ENCODE measurements at regions not wholly inside any gene's neighbourhood (a gene's known extent, or its start where the extent isn't known, plus 50 kb on each side); places are given as distances from the start of the nearest gene placed in this dataset.
"Not testable (repeated sequence)": the region's sequence is repeated elsewhere in the genome, so short reads cannot be mapped to it uniquely, and the experiment has no call there.

- no peak for DNase-seq
Observed at GRCh38 chrX:1102786-1103185, 109.7 kb downstream of the CRLF2 start.

DNA sequence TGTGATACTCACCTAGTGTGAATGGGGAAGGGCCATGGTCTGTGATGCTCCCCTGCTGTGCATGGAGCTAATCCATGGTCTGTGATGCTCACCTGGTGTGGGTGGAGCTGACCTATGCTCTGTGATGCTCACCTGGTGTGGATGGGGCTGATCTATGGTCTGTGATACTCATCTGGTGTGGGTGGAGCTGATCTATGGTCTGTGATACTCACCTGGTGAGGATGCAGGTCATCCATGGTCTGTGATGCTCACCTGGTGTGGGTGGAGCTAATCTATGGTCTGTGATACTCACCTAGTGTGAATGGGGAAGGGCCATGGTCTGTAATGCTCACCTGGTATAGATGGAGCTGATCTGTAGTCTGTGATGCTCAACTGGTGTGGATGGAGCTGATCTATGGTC is 110.2 kb downstream of the CRLF2 start:
- not testable (repeated sequence) for DNase-seq

GRCh38 chrX:1099146-1099770 is 113.2 kb downstream of the CRLF2 start:
- no peak for DNase-seq

DNA sequence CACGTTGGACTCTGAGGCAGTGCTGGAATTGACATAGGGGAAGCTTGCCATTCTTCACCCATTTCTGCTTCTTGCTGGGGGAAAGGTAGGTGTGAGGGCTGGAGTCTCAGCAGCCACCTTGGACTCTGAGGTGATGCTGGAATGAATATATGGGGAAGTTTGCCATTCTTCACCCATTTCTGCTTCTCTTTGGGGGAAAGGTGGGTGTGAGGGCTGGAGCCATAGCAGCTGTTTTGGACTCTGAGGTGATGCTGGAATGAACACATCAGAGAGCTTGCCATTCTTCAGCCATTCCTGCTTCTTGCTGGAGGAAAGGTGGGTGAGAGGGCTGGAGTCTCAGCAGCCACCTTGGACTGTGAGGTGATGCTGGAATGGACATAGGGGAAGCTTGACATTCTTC is 115.1 kb downstream of the CRLF2 start:
- no peak for DNase-seq

GRCh38 chrX:1094566-1095333 is 117.7 kb downstream of the CRLF2 start:
- no peak for DNase-seq

GRCh38 chrX:1093586-1094421 is 118.6 kb downstream of the CRLF2 start:
- DNase-seq = peak in 1 of 2 donors; percentile 2

DNA sequence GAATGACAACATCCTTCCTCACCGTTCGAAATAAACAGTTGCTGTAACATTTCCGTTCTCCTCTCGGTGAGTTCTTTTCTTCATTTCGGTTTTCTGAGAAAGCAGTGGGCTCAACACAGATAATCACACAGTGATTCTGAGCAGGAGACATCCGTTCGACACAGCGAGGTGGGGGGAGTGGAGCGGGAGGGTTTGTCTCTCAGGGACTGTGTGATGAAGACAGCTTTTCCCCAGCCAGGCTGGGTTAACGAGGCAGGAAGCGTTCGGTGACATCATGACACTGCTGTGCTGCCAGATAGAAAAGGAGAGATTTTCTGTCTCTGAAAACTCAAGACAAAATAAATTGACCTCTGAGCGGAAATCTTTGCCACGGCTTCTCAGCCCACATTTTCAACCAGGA is 119.3 kb downstream of the CRLF2 start:
- DNase-seq = peak; percentile 38 to 42

DNA sequence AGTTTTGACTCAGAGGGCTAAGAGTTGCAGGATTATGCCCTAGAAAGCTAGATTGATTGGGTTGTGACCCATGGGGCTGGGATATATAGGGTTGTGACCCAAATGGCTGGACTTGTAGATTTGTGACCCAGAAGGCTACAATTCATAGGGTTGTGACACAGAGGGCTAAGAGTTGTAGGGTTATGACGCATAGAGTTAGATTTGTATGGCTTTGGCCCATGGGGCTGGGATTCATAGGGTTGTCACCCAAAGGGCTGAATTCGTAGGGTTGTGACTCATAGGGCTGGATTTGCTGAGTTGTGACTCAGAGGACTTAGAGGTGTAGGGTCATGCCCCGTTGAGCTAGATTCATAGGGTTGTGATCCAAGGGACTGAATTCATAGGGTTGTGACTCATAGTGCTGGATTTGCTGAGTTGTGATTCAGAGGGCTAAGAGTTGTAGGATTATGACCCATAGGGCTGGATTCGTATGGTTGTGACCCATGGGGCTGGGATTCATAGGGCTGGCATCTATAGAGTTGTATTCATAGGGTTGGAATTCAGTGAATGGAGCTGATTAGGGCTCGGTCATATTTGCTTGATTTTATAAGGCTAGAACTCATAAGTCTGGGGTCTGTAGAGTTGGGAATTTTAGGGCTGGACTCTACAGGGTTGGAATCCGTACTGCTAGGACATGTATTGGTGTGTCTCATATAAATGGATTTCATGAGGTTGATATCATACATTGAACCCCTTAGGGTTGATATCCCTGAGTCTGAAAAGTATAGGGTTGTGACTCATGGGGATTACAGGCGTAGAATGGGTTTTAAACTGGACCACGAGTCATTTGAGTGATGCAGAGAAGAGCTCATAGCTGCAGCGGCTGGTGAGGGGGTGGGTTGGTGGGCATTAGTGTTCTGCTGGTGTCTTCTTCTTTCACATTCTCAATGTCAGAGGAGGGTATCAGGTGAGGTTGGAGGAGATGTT is 125.7 kb downstream of the CRLF2 start:
- DNase-seq = no peak

DNA sequence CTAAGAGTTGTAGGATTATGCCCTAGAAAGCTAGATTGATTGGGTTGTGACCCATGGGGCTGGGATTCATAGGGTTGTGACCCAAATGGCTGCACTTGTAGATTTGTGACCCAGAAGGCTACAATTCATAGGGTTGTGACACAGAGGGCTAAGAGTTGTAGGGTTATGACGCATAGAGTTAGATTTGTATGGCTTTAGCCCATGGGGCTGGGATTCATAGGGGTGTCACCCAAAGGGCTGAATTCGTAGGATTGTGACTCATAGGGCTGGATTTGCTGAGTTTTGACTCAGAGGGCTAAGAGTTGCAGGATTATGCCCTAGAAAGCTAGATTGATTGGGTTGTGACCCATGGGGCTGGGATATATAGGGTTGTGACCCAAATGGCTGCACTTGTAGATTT is 126.6 kb downstream of the CRLF2 start:
- DNase-seq = not testable (repeated sequence)

DNA sequence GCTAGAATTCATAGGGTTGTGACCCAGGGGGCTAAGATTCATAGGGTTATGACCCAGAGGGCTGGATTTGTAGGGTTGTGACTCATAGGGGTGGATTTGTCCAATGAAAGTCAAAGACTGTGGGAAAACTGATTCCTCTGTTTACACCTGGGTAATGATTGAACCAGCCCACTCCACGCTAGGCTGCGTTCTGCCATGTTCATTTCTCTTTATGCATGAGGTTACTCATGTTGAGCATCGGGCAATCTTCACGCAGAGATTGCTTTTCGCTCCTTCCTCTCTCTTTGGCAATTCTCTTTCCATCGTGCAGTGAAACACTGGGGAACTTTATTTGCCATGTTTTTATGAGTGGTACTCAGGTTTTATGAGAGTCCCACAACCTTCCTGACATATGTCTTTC is 127.8 kb downstream of the CRLF2 start:
- DNase-seq = no peak

- DNase-seq = no peak
Observed at GRCh38 chrX:1076871-1077651, 135.4 kb downstream of the CRLF2 start.

GRCh38 chrX:1075741-1076140 is 136.7 kb downstream of the CRLF2 start:
- DNase-seq = no peak

- no peak for DNase-seq
Observed at GRCh38 chrX:1075156-1075555, 137.3 kb downstream of the CRLF2 start.

- DNase-seq = no peak
Observed at GRCh38 chrX:1074755-1075154, 137.7 kb downstream of the CRLF2 start.

GRCh38 chrX:1074172-1074571 is 138.3 kb downstream of the CRLF2 start:
- no peak for DNase-seq

DNA sequence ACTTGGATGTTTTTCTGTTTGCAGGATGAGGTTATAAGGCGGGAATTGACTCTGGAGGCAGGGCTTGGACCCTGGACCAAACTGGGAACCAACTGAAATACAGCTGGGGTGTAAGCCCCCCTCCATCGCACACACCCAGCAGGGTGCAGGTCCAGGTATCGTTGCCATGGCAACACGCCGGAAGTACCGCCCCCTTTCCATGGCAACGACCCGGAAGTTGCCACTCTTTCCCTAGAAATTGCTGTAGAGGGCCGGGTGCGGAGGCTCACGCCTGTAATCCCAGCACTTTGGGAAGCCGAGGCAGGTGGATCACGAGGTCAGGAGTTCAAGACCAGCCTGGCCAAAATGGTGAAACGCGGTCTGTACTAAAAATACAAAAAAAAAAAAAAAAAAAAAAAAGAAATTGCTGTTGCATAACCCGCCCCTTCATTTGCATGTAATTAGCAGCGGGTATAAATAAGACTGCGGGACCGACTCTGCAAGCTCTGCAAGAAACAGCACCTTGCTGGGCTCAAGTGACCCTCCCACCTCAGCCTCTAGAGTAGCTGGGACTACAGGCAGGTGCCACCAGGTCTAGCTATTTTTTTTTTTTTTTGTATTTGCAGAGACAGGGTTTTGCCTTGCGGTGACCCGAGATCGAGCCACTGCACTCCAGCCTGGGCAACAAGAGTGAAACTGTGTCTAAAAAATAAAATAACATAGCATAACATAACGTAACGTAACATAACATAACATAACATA is 139.6 kb downstream of the CRLF2 start:
- DNase-seq = no peak

DNA sequence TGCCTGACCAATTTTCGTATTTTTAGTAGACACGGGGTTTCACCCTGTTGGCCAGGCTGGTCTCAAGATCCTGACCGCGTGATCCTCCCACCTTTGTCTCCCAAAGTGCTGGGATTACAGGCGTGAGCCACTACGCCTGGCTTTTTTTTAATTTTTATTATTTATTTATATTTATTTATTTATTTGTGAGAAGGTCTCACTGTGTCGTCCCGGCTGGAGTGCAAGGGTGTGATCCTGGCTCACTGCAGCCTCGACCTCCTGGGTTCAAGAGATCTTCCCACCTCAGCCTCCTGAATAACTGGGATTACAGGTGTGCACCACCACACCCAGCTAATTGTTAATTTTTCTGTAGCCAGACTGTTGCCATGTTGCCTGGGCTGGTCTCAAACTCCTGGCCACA is 141.1 kb downstream of the CRLF2 start:
- no peak for DNase-seq

GRCh38 chrX:1062351-1062750 is 150.1 kb downstream of the CRLF2 start:
- no peak for DNase-seq

- no peak for DNase-seq
Observed at GRCh38 chrX:1060562-1060960, 151.9 kb downstream of the CRLF2 start.

DNA sequence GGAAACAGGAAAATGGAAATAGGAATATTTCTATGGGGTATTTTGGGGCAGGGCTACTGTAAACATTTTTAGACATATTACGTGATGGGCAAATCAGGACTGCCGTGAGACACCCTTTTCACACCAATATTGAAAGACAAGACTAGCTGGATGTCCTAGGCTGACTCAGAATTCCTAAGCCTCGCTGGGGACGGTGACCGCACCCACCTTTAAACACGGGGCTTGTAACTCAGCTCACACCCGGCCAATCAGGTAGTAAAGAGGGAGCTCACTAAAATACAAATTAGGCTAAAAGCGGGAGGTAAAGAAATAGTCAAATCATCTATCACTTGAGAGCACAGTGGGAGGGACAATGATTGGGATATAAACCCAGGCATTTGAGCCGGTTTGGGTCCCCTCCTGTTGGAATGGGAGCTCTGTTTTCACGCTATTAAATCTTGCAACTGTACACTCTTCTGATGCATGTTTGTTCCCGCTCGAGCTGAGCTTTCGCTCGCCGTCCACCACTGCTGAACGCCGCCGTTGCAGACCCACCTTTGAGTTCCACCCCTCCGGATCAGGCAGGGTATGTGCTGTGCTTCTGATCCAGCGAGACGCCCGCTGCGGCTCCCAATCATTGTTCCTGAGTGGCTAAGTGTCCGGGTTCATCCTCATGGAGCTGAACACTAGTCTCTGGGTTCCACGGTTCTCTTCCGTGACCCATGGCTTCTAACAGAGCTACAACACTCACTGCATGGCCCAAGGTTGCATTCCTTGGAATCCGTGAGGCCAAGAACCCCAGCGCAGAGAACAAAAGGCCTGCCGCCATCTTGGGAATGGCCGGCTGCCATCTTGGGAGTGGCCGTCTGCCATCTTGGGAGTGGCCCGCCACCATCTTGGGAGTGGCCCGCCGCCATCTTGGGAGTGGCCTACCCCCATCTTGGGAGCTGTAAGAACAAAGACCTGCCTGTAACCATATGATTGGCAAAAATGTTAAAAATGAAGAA is 152.6 kb downstream of the CRLF2 start:
- DNase-seq = no peak

Data from stimulated activated CD4-positive, alpha-beta T cell treated with anti-CD3 and anti-CD28 coated beads, Interleukin-2, amount 100 ng/mL, for 24 hours (primary cell).